Testis (tissue), 2 donors: ENCODE measurements at regions not wholly inside any gene's neighbourhood (a gene's known extent, or its start where the extent isn't known, plus 50 kb on each side); places are given as distances from the start of the nearest gene placed in this dataset.

Source experiments
- CTCF ChIP-seq, 3 experiments: fragments of 450-650 bp in 2 of 3; fragments of 200-600 bp in 1 of 3; sonication (generic) in 1 of 3; IDR thresholded peaks; one replicate each; pipeline ENCODE4 v1.5.1; 2016 to 2019; ENCODE audit warnings: antibody characterized with exemption in 3 of 3, mild to moderate bottlenecking in 2 of 3, moderate library complexity in 1 of 3
- POLR2A ChIP-seq: fragments of 450-650 bp; IDR thresholded peaks from one replicate; pipeline ENCODE4 v1.6.1; 2017; ENCODE audit warnings: antibody characterized with exemption, mild to moderate bottlenecking, moderate library complexity

GRCh38 chr1:89457046-89457445, 67.6 kb upstream of the LRRC8B start:
- TF ChIP-seq CTCF (IDR thresholded peaks at IDR 0.05) (no peak), POLR2A (no peak)
